ENCODE measurements at regions not wholly inside any gene's neighbourhood (a gene's known extent, or its start where the extent isn't known, plus 50 kb on each side); places are given as distances from the start of the nearest gene placed in this dataset.

DNA sequence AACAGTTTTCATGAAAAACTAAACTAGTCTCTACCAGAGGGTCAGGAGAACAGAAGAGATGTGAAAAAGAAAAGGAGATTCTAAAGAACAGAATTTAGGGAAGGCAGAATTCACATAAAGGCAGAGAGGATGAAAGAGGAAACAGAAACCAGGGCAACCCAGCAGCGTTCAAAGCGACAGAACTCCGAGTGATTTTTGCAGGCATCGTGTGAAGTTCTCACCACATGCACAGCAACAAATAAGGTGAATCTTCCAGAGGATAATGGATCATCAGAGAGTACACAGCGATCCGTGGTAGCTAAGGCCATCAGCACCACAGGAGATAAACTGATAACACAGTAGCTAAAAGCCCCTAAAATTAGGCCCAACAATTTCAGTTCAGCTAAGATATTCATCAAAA is 250.8 kb upstream of the THBS1 start:
- no peak for FAIRE-seq

DNA sequence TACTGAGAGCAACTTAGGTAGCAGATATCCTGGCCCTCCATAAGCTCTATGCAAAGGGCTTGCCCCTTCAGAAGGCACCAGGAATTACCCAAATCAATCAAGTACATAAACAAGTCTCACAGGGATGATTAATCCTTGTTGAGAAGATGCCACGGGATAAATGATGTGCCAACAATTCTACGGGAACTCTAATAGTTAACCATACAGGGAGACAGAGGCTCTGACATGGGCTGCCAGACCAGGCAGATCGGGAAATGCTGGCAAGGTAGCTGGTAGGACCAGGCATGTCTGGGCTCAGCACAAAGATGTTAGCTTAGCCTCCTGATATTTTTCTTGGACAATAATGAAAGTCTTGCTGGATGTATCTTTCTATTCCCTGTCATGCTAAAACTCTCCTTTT is 249.3 kb upstream of the THBS1 start:
- FAIRE-seq, result no peak

DNA sequence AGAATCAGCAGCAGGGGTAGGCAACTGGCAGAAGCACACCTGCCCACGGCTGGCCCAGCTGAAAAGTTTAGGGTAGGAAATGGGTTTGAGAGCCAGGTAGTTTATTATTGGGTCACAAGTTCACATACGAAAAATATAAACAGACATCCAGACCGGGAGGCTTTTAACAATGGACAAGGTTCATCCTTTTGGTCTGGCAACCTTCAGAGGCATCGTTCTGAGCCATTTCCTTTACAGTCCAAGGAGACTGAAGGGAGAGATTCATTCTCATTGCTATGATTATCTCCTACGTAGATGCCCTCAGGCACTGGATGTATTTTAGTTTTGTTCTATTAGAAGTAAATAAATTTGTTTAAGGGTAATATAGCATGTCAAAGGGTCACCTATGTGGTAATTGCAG is 248.0 kb upstream of the THBS1 start:
- FAIRE-seq, result no peak

DNA sequence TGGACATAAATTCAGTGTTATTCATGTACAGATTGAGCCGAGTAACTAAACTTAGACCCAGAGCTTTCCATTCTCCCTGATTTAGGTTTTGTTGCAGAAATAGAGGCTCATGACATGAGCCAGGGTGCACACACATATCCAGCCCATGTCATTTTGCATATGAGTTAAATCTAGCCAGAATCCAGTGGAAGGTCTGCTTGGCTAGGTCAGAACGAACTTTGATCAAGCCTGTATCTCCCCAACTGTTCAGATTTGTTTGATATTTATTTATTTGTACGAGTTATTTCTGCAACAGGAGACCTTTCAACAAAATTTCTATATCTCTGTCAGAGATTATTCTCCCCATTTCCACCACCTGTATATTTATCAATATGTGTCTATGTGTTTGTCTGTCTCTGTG is 247.5 kb upstream of the THBS1 start:
- no peak for FAIRE-seq

DNA sequence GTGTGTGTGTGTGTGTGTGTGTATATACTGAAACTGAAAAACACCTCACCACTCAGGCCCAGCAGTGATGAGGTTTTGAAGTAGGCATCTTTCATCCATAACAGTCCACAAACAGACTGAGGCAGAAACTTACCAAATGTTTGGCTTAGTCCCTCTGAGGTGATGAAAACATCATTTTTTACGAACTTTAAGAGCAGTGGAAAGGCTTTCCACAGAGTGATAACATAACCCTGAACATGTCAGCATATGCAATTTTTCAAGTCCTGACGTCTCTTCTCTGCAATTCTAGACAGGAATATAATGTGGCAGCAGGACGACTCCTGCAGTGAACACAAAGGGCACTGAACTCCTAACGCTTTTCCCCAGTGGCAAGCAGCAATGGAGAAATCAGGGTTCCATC is 247.0 kb upstream of the THBS1 start:
- no peak for FAIRE-seq

DNA sequence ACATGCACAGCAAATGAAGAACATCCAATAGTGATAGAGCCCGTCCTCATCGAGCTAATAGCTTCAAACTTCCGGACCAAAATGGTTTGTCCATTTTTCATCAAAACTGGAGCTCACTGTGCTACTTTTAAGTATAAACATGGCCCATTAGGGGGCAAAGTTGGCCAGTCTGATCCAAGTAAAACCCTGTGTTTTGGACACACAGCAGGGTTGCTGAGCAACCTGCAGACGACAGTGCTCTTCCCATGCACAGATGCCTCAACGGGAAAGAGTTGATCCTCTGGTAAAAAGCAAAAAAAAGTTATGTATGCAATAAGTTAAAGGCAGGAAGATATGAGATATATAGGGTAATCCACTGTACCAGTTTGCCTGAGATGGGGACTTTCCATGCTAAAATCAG is 244.0 kb upstream of the THBS1 start:
- no peak for FAIRE-seq

DNA sequence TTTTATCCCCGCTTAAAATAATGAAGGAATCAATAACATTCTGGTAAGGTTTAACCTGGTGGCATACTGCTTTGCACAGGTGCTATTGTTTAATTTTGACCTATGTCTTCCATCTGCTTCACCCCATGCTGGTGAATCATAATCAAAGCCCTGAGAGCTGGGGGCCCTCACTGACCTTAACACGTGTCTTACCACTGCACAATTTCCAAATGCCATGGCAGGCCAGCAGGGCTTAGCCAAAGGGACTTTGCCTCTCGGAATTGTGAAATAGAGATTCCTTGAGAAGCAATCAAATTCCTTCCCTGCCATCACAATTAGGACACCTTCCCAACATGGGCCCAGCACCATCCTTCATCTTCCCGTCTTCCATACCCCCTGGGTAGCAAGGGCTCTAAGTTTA is 242.6 kb upstream of the THBS1 start:
- FAIRE-seq, result no peak

DNA sequence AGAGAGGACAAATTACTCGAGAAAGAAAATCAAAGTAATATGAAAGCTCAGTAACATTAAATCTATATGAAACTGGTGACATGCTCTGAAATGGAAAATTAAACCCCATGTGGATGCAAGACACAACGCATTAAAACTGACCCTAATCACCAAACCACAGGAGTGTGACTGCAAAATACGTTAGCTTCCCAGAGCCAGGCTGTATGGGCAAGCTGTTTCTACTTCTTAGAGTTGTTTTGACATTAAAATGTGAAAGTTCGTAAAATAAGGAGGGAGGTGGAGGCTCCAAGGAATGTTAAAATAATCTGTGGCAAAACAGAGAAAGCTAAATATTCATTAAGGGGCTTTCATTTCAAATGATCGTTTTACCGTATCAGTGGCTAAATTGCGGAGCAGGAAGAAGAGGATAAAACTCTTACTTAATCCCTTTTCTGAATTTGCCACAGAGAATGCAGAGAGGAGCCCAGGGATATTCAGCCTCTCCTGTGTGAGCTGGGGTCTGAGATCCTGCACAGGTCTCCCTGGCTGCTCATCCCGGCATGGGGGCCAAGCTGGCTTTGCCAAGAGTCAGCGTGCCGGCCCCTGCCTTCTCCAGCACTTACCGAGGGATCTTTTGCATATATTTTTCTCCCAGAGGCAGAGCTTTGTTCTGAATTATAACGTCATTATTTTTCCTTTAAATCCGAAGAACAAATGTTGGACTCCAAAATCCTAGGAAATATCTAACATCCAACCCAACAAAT is 239.8 kb upstream of the THBS1 start:
- FAIRE-seq, result no peak

DNA sequence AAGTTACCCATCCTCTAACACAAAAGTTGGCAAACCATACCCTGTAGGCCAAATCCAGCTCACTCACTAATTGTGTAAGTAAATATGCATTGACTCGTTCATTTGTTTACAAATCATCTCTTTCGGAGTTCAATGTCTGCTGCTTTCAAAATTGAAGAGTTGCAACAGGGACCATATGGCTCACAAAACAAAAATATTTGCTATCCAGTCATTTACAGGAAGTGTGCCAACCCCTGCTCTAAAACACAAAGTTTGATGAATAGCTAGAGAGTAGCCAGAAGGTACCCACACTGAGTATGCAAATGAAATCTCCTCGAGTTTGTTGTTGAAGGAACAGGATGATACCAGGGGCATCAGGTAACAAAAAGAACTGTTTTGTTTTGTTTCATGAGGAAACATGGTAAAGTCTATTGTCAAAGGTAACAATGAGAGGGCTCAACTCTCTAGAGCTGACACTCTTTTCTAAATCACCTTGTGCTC is 236.2 kb upstream of the THBS1 start:
- no peak for FAIRE-seq

DNA sequence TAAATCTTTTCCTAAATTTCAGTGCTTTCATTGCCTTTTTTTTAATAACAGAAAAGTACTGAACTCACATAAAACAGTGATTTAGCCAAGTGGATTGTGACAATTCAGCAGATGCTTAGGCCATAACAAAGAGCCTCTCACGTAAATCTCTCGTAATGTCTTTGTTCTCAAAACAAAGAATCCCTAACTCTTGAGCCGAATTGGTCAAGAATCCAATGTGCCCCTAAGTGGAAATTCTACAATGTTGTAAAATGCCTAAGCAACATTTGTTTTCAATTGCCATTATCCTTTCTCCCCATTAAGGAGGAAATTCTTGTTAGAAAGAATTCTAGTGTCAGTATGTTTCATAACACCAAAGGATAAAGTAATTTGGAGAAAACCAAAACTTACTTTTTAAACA is 235.7 kb upstream of the THBS1 start:
- no peak for FAIRE-seq

DNA sequence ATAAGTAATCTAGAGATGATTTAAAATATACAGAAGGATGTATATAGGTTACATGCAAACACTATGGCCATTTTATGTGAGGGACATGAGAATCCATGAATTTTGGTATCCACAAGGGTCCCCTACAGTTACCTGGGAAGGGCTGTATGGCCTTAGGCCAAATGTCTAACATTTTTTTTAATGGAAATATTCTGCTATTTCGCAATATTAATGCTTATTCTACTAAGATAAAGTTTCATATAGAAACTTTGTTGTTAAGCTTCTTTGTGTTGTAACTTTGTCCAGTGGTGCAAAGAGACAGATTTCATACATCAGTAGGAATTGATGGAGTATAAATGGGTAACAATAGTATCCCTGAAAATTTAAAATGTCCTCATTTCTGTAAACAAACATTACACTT is 233.4 kb upstream of the THBS1 start:
- FAIRE-seq, result no peak

DNA sequence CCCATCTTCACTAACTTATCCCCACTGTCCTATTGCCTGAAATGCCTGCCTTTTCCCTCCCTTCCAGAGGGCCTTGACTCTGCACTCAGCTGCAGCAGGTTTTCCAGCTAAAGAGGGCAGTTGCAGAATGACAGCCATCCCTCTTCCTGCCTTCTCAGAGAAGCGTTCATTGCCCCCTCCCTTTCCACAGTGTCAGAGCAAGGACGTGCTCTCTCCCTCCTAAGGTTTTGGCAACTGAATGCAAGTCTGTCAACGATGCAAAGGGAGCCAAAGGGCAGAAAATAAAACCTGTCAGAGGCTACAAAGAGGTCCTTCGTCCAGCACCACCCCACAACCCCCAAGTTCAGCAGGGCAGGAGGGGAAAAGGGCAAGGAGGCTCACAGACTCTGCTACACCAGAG is 230.1 kb upstream of the THBS1 start:
- FAIRE-seq, result no peak

DNA sequence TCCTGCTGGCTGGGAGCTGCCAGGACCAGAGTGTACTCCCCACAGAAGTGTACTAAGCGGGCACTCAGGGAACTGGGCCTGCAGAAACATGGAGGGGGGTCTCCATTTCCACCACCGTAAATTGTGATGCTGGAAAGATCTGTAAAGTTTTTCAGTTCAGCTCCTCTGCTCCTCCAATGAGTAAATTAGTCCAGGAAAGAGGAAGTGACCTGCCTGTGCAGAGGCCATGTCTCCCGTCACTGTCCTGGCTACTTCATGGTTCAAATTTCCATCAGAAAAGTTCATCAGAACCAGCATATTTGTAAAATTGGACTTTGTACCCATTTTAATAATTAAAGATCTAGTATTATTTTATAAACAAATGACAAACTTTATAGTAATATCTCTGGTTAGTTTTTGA is 226.7 kb upstream of the THBS1 start:
- FAIRE-seq, result no peak

DNA sequence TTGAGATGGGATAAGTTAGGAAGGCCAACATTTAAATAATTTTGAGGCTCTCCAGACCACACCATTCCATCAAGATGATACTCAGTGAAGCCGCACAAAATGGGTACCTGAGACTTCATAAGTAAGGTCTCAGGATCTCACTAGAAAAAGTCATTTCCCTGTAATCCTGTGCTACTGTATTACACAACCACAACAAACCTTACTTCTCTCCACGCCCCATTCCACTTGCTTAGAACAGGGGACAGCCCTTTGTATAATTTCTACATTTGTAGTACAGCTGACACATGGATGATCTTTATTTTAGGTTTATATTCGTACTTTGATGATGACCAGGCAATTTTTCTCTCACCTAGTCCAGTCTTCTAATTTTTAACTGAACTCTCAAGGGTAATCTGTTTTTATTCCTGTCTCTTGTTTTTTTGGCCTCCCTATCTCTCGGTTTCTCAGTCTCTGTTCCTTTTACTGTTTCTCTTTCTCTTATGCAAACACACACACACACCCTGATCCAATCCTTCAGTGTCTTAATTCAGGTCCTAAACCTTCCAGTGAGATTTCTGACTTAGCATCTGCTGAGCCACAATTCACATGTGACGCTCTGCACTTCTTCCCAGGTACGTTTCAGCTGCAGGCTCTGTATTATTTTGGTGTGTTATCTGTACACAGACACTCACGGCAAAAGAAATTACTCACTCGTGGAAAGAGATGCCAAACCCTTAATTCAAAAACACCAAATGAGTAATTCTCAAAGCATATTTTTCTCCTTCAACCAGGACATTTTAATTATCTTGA is 223.2 kb upstream of the THBS1 start:
- FAIRE-seq, result no peak

DNA sequence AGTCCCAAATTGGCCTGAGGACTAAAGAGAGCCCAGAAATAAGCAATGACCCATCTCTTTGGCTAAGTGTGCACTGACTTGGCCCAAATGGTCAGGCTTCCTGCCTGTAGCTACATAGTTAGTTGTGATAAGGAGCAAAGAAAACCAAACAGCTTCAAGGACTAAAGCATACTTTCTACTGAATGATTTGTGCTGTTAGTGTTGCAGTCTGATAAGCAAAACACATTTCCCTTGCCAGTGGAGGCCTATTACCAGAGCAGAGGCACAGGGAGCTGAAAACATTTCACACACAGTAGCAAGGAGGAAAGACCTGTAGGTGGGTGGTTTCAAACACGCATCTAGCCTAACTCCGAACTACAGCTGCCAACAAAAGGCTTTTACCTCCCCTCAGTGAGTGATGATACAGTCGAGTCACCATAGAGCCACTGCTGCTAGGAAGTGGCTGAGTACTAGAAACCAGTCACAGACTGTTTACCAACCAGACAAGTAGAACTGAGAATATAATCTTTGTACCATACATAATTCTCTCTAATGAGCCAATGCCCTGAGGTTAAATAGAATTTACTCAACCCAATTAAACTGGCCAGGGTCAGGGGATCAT is 222.3 kb upstream of the THBS1 start:
- FAIRE-seq, result no peak

DNA sequence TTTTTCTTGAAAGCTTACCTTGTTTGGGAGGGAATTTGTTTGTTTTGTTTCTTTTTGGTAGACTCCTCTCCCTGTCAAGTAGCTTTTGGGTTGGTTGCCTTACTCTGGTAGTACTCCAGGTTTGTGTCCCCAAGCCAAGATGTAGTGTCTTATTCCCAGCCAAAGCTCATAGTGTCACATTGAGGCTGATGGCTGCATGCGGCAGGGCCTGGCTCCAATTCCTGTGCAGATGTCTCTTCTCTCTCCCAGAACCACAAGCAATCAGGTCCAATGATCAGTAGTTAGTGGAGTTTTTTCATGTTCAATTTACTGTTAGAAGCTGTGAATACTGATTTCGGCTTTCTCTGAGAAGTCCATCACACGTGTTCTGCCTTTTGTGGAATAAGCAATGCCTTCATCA is 221.1 kb upstream of the THBS1 start:
- FAIRE-seq, result no peak

DNA sequence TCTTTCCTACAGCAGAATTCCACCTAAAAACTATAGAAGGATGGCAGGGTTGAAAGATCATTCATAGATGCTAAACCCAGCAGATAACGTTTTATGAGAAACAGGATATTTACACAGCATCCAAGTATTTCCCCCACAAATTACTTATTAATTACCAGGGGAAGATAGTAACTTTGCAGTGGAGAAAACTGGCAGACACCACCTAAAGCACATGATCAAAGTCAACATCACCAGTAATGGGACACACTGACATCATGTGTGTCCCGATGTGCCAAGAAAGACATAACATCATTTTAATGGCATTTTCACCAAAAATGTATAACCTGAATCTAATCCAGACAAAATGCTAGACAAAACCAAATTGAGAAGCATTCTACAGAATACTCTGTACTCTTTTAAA is 220.4 kb upstream of the THBS1 start:
- FAIRE-seq, result no peak

DNA sequence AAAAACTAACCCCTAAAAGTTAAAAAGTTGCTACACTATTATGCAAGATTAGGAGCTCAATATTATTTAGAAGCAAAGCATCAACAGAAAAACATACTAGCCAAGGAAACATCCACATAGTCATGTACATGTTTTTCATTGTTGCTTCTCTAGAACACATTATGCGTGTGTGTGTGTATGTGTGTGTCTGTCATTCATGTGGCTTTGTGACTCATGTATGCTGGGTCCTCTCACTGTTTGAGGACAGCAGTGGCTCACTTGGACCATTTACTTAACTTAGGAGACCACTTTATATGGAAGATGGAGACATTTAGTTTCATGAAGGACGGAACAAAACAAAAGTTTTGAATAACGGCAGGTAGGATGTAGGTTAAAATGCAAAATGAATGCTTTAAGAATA is 219.4 kb upstream of the THBS1 start:
- no peak for FAIRE-seq

DNA sequence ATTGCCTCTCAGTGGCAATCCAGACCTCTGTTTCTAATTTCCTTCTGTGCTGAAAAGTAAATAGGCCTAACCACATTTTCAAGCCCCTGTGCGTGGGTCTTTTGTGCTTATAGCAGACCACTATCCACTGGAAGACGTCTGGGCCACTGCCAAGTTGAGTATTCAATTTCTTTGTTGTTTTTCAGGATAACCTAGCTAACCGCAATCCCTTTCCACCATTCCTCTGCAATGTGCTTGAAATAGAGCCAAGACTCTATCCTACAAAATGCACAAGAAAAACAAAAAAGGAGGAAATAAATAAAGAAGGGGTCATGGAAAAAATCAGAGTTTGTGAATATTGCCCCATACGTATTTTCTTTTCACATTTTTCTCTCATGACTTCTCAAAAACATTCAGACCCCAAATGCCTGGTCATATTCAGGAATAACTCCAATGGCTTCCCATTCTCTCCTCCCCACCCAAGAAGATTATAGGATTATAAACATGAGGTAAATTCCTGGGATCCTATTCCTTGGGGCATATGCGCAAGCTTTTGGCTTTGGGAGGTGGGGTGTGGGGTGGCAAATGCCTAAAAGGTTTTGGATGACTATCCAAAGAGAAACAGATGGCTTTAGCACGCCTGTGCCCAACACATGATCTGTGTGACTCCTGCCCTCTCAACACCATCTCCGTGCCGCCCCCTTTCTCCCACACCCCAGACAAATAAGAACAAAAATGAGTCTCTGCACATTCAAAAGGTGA is 217.9 kb upstream of the THBS1 start:
- no peak for FAIRE-seq

DNA sequence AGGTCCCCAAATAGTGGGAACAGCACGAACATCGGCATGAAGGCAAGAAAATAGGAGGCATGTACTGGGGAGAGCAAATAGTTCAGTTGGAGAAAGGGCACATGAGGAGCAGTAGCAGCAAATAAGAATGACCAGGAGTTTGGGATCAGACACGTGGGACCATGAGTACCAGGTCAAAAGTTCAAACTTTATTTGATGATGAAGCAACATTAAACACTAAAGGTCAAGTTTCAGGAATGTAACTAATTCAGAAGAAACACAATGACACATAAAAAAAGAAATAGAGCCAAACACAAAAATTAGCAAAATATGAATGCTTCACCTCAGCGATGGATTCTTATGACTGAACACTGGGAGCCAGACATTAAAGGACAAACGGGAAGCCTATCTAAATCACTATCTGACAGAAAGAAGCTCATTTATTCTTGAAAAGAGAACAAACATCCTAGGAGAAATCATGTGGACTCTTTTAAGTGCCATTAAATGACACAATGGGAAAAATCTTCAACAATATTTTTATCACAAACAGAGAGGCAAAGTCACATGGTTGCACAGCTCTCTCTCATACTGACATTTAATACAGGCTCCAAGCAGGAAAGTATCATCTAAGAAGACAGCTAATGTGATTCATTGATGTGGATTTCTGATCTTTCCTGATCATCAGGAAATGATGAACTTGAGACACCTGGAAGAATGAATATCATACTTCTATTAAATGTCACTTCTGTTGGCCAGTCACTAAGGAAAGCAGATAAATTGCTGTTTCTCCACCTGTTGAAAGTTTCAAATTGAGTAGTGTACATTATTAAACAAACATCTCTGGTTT is 216.9 kb upstream of the THBS1 start:
- FAIRE-seq, result no peak

DNA sequence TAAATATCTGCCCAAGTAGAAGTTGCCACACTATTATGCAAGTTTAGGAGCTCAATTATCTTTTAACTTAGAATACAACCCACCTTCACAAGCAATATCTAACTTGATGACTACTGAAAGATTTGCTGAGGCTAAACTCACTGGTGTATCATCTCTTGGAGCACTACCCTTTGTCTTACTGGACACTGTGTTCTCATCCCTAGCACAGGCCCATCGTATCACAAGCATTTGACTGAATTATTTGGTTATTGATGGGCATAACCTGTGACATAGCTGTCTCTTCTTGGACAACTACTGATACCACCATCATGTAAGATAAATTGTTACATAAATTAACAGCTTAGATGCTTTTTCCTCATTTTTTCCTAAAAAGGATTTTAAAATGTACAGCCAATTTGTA is 216.2 kb upstream of the THBS1 start:
- FAIRE-seq, result no peak

DNA sequence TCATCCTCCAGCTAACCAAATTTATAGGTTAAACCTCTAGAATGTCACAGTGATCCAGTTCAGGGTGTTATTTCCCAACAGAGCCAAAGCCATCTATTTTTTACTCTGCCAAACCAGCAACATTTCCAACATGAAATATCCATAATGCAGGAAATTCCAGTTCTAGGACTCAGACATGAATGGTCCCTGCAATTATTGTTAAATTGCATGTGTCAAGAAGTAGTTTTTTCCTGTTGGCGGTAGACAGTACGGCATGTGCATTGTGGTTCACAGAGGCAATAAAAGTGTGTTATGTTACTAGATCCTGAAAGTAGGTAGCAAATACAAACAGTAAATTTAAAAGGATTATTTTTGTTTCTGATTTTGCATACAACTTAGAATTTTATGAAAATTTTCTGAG is 215.7 kb upstream of the THBS1 start:
- FAIRE-seq, result no peak

DNA sequence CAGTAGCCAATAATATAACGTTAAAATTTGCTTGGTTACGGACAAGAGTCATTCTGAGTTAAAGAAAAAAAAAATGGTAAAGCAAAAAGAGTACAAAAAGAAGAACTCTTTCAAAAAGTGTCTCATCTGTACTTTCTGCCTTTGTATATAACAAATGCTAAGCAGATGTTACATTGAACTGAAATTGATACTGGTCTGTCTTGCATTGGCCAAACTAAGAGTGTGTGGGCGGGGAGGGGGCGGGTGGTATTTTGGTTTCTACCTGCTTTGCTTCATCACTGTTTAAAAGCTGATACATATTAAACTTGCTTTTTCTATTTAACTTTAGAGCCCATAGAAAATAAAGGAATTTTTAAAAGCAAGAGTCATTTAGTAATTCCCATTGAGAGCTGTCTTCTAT is 215.0 kb upstream of the THBS1 start:
- no peak for FAIRE-seq
